HG02798 (cell line): ENCODE measurements at regions not wholly inside any gene's neighbourhood (a gene's known extent, or its start where the extent isn't known, plus 50 kb on each side); places are given as distances from the start of the nearest gene placed in this dataset.
"Not testable (repeated sequence)": the region's sequence is repeated elsewhere in the genome, so short reads cannot be mapped to it uniquely, and the experiment has no call there.

Source experiments
- ATAC-seq: cut with Tn5 transposase; IDR thresholded peaks from one replicate; pipeline ENCODE4 v1.9.1; 2021; ENCODE audit warnings: mild to moderate bottlenecking; ENCODE audit not compliant: unreplicated experiment, poor library complexity

DNA sequence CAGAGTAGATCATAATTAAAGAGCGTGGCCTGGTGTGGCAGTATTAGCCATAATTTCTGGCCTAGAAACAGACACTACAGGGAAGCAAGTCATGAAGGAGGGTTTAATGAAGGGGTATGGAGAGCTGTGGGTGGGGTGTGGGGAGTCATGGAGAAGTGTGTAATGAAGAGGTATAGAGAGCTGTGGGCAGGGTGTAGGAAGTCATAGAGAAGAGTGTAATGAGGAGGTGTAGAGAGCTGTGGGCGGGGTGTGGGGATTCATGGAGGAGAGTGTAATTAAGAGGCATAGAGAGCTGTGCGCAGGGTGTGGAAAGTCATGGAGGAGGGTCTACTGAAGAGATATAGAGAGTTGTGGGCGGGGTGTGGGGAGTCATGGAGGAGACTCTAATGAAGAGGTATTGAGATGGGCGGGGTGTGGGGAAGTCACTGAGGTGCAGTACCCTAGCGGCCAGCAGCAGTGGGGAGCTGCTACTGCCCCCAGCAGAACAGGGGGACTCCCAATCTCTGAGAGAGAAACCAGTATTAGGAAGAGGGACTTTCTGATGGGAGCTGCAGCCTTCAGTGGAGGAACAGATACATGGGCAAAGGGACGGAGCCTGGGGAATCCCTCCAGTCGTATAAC, 145.4 kb upstream of the FOXA2 start:
- ATAC-seq: peak; percentile 57

DNA sequence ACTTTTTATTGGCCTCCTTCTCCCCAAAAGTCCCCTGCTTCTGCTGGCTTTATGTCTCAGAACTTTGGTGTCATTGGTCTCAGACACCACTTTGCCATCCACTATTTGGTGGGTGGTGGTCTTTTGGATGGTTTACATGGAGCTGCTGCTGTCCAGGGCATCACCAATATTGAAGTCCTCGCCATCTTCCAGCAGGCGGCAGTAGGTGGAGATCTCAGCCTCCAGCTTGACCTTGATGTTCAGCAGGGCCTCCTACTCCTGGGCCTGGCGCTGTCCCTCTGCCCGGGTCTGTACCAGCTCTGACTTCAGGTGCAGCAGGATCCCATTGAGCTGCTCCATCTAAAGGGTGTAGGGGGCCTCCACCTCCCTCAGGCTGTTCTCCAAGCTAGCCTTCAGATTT, 148.4 kb upstream of the FOXA2 start:
- ATAC-seq: no peak

DNA sequence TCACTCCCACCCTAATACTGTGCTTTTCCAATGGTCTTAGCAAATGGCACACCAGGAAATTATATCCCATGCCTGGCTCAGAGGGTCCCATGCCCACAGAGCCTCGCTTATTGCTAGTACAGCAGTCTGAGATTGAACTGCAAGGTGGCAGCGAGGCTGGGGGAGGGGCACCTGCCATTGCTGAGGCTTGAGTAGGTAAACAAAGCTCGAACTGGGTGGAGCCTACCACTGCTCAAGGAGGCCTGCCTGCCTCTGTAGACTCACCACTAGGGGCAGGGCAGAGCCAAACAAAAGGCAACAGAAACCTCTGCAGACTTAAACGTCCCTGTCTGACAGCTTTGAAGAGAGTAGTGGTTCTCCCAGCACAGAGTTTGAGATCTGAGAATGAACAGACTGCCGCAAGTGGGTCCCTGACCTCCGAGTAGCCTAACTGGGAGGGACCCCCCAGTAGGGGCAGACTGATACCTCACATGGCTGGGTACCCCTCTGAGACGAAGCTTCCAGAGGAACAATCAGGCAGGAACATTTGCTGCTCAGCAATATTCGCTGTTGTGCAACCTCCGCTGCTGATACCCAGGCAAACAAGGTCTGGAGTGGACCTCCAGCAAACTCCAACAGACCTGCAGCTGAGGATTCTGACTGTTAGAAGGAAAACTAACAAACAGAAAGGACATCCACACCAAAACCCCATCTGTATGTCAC, 150.7 kb upstream of the FOXA2 start:
- ATAC-seq: not testable (repeated sequence)

DNA sequence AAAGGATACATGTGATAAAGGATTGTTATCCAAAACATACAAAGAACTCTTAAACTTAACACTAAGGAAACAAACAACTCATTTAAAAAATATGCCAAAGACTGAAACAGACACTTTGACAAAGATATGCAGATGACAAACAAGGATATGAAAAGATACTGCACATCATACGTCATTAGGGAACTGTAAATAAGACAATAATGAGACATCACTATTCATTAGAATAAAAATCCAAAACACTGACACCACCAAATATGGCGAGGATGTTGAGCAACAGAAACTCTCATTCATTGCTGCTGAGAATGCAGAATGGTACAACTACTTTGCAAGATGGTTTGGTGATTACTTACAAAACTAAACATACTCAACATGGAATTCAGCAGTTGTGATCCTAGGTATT, 156.5 kb upstream of the FOXA2 start:
- ATAC-seq: no peak

DNA sequence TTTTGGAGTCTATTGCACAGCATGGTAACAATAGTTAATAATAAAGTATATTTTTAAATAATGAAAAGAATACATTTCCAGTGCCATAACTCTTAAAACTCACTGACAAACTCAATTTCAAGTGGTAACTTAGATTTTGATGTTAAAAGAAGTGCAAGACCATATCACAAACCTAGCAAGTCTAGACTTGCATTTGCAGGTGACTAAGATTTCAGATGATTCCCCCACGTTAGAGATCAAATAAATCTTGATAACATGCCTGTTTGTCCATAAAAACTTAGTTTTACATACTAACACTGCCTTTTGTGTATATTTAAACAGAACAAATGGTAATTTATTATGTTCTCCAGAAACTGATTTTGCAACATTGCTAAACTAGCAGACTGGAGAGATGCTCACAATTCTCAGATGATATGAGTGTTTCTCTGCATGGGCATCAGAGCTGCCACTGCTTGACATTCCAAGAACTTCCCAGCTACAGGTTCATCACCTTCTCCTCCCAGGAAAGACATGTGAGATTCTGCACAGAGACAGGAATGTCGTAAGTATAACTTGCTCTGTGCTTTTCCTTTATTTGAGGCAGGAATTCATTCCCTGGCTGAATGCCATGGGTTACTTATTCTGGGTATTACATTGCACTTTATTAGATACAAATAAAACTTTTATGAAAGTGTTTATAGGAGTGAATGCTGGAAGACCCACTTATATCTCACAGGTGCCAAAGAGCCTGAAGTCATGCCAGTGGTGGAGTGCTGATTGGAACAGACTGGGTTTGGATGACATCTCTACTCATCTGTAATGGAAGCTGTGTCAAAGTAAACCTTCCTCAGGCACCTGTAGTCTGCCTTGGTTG, 160.2 kb upstream of the FOXA2 start:
- ATAC-seq: no peak

DNA sequence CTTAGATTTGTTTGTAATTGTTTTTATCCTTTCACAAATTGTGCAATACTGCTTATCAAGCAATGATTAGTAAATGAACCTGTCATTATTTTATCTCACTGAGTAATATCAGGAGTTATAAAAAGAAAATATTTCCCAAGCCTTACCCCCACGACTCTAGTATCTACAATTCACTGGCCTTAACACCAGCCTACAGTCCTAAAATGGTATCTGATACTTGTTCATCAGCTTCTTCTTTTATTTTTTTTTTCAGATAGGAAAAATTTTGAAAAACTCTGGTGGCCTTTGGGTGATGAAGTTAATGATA, 160.8 kb upstream of the FOXA2 start:
- ATAC-seq: no peak

DNA sequence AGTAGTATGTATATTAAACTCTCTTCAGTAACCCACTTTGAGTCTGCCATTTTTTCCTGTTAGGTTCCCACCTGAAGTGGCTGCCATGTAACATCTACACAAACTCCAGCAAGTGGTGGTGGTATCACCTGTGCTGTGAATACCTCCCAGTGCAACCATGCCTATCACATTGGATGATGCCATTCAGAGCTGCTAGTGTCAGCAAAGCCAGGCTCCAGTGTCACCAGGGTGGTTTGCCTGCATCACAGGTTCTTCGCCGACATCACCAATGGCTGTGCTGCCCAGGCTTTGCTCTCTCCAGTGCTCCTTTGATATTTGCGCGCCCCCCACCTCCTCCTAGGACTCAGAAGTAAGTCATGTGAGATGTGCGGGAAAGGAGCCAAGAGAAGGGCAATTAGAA, 162.6 kb upstream of the FOXA2 start:
- no peak for ATAC-seq

DNA sequence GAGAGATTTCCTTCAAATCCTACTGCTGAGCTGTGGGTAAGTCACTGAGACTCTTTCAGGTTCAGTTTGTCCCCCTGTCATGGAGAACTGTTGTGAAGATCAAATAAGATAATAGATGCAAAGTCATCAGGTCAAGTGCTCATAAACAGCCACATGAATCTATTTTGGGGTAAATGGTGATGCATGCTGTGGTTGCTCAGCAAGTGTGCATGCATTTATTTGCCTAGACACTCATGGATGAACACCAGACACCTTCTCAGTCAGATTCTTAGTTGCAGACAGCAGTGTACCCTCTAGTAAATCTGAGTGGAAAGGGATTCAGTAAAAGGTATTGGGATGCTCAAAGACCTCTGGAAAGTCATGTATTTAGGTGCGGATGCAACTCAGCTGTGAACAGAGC, 168.0 kb upstream of the FOXA2 start:
- no peak for ATAC-seq

DNA sequence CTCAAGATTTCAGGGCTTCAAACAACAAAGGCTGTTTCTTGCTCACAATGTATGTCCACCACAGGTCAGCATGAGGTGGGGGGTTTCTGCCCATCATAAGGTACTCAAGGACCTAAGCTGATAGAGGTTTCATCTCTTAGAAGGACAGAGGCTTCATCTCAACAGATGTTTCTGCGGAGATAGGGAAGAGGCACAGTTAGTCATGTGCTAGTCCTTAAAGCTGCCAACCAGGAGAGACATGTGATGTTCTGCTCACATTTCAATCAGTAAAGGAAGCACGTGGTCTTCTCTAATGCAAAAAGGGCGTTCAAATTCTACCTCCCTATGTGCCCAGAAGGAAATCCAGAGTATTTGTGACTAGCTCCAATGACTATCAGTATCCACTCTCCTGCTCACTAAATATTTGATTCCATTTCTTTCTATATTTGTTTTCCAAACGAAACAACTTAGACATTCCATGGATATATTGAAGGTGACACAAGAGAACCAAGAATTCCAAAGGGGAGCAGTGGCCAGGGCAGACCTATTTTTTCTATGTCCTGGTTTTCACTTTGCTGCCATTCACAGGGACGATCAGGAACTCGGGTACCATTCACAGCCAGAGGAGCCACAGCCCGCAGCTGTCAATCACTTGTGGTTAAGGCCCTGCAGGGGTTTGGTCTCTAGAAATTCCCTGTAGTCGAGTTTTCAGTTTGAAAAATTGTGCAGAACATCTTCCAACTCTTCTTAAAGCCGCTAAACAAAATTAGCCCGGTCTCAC, 173.2 kb upstream of the FOXA2 start:
- ATAC-seq: no peak

DNA sequence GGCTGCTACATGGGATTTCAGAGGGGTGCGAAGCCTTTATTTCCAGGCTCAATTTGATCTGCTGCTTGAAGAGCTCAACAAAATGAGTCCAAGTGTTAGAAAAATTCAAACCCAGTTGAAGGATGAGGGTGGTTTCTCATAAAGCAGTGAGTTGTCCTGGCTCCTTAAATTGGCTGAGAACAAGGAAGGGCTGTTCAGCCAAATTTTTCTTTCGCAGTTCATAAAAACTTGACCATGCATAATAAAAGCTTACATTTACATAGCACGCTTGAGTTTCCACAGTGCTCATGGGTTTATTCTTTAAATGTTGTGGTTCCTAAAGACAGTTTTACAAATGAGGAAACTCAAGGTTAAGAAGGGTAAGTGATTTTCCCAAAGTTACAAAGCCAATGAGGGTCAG, 174.4 kb upstream of the FOXA2 start:
- ATAC-seq: no peak

DNA sequence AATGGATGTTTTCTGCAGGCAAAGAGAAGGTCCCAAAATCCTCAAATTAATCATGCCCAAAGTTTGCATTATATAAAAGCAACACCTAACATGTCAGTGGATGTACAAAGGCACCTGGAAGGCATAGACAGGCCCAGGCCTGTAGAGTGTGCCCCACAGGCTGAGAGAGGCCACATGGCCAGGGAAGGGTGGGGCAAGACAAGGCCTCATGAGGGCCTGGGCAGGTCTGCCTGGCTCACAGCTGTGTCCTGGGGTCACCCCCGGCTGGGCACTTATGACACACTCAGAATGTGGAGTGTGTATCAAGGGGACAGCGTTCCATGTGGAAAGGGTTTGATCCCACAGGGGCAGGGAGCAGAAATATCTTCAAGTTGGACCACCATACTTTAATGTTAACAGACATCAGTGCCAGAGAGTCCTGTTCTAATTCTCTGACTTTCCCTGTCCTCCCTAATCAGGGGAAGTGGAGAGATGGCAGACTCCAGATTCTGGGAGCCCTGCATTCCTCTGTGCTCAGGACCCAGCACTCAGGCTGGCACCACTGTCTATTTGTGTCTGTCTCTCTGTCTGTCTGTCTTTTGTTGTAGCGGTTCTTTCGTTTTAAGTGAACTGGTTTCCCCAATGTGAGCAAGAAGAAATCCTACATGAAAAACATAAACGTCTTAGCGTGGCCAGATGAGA, 178.3 kb upstream of the FOXA2 start:
- ATAC-seq: no peak

DNA sequence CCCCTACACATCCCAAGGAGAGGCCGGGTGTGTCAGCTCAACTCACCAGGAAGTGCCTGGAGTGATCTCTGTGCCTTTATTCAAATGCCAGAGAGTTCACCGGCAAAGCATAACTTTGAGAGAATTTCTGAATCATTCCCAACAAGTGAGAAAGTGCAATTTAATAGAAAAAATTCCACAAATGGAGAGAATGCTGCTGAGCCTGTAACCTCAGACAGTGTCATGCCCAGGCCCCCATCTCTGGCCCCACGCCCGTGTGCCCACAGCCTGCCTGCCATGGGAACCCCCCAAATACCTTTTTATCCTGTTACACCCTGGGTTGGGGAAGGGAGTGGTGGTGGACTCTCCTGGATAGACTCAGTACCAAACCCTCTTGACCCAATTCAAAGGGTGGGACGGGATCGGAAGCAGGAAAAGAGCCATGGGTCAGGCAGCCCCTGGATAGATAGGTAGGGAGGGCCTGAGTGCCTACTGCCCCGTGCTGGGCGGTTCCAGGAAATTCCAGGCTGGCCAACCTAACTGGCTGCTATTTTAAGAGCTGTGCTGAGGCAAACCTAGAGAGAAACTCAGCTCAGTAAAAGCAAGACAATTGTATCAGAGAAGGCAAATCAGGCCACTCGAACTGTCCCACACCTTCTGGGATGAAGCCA, 179.0 kb upstream of the FOXA2 start:
- no peak for ATAC-seq

DNA sequence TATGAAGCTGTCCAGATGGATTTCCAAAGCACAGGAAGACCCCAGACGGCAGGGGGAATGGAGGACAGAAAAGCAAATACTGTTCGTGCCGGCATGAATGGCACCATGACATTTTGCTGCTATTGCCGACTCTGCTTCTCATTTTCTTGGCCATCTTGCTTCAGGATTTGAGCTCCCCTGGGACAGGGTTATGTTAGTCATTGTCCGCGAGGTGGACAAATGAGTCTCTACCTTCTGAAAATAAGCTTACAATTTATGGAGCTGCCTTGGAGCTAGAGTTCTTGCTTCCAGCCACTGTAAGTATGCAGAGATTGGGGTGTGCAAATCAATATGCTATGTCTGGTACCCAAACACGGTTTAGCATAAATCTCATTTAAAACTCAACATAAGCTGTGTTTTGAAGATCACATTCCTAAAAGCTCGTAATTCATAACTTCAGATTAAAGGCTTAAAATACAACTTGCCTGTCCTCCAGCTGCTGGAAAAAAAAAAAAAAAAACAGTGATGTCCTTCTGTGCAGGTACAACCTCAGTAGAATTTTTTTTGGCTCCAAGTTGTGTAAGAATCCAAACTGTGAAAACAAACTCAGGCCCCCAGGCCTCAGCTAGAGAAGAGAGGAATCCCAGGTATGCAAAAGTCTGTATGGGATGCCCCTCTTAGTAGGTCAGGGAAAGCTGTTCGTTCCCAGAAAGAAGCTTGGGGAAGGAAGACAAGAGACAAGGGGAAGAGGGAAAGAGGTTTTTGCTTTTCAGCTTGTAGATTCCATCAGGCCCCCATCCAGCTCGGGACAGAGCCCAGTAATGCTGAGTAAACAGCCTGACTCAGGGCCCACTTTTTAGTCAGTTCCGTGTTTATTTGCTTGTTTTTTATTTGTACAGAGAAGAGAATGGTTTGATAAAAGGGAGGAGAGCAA, 184.2 kb upstream of the FOXA2 start:
- no peak for ATAC-seq

DNA sequence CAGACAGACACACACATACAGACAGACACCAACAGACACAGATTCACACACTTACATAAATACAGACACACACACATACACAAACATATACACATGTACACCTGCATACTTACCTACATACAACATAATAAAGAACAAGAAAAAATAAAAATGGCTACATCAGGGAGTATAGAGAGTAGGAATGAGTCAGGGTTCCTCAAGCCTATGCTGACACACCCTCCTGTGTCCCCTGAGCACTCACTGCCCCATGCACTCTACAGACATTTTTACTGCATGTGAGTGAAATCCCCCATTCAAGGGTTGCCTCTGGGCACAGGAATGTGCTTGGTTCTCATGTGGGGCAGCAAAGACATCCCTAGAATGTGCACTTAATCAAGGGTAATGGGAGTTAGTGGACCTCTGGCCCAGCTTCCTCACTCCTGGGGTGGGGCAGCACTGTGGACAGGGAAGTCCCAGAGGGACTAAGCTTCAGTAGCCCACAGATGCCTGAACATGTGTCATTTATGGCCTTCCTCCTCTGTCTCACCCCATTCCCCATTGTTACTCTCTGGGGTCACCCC, 185.9 kb upstream of the FOXA2 start:
- no peak for ATAC-seq

DNA sequence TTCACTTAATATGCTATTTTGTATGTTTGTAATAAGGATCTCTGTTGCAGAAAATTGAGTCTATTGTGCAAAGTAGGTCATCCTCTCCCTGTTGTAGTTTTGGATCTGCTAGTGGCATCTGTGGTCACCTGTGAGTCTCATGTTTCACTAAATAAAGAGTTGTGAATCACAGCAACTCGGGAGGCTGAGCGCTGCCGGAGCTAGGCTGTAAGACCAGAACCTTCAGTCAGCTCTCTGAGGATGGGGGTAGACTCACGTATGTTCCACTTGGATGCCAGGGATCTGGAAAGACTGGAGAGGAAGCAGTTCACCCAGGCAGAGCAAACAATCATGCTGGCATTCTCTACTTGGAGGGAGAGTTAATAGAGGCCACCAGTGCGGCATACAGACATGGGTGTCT, 187.3 kb upstream of the FOXA2 start:
- ATAC-seq: no peak

DNA sequence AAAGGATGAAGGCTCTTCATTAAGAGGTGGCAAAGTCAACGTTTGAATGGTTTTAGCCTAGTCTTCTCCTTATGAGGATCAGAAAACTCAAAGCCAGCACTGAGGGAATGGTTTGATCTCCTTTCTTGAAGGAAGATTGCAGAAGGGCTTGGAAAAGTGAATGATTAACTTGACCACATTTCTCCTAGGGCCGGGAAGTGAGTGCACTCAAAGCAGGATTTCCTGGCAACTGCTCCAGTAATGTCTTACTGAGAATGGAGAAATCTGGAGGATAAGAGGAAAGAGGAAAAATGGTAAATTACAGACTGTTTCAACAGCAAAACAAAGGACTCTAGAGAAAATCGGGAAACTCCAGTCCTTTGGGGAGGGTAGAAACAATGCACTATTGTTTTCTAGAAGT, 189.0 kb upstream of the FOXA2 start:
- no peak for ATAC-seq

DNA sequence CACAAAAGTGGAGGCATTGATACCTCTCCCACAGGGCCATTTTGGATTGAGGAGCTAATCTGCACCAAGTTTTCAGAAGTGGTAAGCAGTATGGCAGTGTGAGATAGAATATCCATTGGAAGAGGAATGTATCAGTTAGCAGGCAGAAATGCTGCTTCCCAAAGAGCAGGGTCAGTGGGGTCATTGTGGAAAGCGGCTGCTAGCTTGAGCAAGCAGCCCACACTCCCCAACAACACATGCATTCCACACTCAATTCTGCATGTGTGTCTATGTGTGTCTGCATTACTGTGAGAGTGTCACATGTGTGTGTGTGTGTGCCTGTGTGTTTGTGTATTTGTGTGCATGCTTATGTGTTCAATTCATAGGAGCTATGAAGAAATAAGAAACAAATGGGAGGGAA, 190.9 kb upstream of the FOXA2 start:
- ATAC-seq: no peak

DNA sequence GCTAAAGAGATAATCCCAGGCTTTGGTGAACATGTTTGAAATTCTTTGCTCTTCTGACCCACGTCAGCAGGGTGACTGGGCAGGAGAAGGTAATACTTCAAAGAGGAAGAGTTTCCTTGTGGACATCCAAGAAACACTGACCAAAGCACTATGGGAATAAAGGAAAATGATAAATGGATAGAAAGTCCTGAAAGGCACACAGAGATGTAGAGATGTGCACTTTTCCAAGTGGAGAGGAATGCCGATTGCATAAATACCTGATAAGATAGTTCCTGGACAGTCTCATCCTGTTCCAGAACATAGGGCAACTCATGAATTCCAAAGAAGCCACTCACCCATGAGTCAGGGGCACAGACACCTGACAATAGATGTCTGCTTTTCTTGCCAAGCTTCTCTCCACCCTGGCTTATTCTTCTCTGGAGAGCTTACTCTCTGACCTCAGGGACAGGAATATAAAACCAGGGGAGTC, 191.3 kb upstream of the FOXA2 start:
- ATAC-seq: no peak
